HG02642 (cell line): ENCODE measurements at regions not wholly inside any gene's neighbourhood (a gene's known extent, or its start where the extent isn't known, plus 50 kb on each side); places are given as distances from the start of the nearest gene placed in this dataset.
"Not testable (repeated sequence)": the region's sequence is repeated elsewhere in the genome, so short reads cannot be mapped to it uniquely, and the experiment has no call there.

Experiments used
- ATAC-seq: cut with Tn5 transposase; IDR thresholded peaks from one replicate; pipeline ENCODE4 v1.9.1; 2021; ENCODE audit warnings: mild to moderate bottlenecking; ENCODE audit not compliant: unreplicated experiment, poor library complexity

DNA sequence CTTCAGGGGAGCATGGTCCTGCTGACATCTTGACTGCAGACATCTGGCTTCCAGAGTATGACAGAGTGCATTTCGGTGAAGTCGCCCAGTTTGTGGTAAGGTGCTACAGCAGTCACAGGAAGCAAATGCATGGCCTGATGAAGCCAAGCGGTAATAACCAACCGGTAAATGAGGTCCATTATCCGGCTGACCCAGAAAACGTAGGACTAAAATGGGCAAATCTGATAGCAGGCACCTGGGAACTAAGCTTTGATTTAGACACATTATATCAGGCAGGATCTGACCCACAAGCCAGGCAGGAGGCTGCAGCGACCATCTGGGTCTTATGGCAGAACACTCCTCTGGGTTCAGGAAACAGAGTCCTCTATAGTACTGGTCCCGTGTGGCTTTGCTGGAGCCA is 454.6 kb downstream of the GADD45G start:
- no peak for ATAC-seq

DNA sequence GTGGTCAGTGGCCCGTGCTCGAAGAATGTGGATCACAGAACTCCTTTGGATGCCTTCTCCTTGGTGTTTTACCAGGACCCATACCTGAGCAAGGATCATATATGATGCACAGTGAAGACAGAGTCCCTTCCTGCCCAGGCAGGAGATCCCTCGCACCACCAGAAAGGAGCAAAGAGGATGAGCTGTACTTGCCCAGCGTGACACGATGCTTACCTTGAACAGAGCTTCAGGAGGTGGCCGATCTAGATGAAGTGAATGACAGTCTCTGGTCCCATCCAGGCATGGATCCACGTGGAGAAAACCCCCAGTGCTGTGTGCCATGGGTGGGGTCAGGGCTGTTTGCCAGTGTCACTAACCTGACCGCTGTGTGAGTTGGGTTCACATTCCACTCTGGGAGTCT is 455.4 kb downstream of the GADD45G start:
- no peak for ATAC-seq

DNA sequence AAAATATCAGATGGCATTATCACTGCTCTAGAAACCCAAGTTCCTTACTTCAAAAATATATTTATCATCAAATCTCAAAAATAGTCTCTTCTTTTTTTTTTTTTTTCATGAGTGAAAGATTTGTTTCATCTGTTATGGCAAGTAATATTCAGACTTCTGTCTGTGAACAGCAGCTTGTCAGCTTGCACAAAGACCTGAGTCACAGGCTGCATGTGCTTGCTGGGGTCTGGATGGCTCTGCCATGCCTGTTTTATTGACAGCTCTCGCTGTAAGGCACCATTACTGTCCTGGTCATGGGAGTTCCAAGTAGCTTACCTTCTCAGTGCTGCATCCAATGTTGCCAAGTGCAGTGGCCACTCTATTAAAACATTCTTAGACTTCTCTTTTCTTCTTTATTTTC is 456.4 kb downstream of the GADD45G start:
- no peak for ATAC-seq

DNA sequence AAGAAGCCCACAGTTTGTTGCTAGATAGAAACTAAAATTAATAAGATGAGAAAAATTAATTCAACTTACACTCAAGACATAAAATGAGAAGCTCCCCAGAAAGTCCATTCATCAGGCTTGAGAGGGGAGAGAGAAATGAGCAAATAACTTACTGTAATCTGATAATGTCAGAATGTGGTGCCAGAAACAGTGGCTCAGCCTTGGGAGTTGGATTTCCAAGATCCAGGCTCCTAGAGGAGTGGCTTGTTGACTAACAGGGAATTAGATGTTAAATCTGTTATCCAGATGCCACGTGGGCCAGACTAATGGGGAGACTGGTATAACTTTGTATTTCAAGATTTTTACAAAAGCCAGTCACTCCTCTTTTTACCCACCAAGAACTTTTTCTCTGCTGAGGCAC is 458.2 kb downstream of the GADD45G start:
- no peak for ATAC-seq

DNA sequence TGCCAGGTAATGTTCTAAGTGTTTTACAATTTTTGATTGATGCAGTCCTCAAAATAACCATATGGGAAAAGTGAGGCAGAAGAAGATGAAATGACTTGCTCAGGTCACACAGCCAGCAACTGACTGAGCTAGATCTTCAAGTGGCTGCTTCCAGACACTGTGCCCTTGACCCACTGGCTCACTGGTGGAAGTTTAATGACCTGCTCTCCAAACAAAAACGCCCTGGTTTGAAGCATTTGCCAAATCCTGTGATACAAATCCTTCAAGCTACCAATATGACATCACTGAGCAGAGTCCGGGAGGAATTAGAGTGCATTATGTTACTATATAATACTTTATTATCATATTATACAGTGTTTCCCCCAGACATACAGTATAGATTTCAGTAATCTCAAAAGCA is 459.4 kb downstream of the GADD45G start:
- no peak for ATAC-seq

DNA sequence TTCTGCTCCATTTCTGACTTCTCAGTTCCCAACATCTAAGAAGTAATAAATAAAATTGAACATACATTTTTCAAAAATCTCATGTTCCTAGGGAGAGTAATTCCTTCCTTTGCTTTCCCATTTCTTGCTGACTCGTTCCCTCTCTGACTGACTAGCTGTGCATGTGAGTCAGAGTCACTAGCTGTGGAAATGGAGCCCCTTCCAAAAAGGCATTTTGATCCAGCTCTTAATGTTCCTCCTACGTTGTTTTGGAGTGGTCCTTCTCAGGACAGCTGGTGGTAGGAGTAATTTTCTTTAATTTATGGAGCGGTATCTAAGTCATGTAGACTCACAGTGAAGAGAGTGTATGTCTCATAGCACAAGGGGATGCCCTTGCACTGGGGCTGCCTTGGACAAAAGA is 460.2 kb downstream of the GADD45G start:
- no peak for ATAC-seq

DNA sequence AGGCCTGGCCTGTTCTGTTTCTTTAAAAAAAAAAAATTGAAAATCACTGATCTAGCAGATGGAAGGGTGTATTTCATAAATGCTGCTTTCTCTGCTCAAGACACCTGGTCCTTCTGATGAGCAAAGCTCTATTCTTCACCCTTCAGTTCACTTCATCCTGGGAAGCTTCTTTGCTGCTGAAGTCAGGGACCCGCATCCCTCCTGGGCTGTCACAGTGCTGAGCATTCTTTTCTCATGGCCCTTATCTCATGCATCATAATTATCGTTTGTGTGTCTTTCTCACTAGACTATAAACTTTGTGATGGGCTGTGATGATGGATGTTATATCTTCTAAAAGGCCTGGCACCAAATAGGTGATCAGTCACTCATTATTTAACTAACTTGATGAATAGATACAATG is 461.0 kb downstream of the GADD45G start:
- ATAC-seq: no peak

DNA sequence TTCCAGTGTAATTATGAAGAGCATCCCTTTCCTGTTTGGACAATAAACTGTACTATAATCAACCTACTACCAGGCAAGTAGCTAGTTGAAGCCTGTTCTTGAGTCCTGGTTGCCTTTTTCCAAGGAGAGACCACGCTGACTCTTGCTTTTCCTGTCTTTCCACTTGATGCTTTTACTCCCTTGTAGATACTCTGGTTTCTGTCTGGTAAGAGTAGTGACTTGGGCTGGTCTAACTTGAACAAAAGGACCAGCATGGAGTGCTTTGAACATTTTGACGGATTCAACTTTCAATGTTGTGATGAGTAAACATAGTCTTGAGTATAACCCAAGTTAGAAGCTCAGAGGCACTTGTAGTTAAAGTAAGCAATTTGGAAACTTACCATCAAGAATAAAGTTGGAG is 464.3 kb downstream of the GADD45G start:
- ATAC-seq: no peak

DNA sequence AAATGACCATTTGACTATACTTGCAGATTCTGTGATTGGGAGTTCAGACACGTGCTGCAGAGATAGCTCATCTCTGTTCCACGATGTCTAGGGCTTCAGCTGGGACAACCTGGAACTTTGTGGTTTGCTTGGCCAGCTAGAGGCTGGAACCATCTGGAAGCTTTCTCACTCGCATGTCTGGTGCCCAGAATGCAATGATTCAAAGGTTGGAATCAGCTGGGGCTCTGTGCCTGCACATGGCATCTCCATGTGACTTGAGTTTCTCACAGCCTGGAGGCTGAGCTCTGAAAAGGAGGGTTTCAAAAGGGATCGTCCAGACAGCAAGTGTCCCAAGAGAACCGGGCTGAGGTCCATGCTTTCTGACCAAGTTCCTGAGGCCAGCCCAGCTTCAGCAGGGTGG is 465.2 kb downstream of the GADD45G start:
- no peak for ATAC-seq

DNA sequence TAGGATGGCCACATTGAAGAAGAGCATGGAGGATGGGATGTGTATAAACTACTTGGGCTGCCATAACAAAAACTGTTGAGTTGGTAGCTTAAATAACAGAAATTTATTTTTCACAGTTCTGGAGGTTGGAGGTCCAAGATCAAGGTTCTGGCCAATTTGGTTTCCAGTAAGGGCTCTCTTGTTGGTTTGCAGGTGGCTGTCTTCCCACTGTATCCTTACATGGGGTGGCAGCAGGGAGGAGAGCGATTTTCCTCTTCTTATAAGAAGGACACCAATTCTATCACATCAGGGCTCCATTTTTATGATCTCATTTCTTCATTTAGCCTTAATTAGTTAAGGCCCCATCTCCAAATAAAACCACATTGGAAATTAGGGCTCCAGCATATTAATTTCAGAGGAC is 465.7 kb downstream of the GADD45G start:
- ATAC-seq: no peak

DNA sequence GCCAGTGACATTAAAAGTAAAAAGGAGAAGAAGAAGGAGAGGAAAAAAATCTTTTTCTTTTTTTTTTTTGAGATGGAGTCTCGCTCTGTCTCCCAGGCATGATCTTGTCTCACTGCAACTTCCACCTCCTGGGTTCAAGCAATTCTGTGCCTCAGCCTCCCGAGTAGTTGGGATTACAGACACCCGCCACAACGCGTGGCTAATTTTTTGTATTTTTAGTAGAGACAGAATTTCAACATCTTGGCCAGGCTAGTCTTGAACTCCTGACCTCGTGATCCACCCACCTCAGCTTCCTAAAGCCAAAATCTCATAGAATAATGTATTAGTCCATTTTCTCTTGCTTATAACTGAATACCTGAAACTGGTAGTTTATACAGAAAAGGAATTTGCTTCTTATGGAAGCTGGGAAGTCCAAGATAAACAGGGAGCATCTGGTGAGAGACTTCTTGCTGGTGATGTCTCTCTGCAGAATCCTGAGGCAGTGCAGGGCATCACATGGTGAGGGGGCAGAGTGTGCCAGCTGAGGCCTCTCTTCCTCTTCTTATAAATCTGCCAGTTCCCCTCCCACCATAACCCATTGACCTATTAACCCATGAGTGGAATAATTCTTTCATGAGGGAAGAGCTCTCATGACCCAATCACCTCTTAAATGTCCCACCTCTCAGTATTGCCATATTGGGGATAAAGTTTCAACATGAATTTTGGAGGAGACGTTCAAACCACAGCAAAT is 466.3 kb downstream of the GADD45G start:
- ATAC-seq: no peak

DNA sequence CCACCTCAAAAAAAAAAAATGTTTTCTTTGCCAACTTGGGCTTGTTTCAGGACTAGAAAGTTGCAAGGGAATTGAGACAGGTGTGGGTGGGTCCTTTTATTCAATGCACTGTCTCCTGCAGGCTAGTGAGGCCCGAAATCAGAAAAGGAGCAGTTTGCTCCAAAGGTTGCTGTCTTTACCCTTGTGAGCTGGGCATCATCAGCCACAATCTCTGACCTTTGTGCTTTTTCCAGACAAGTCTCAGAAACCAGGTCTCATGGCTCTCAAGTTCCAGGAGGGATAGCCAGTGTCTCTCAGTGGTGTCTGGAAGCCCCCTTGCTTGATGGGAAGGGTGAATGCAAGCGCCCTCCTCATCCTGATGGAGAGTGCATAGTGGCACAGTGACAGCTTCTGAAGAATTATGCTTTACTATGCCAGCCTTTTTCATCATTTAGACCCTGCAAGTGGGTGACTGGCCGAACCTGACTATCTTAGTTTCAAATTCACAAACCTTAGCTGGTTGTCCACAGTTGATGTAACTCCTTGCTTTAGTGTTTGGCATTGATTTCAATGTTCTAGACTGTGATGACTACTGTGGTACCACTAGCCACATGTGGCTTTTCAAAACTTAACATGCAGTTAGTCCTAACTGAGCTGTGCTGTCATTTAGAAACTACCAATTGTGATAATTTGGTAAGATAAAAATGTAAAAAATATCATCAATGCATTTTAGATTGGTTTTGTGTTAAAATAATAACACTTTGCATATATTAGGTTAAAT is 468.6 kb downstream of the GADD45G start:
- no peak for ATAC-seq

DNA sequence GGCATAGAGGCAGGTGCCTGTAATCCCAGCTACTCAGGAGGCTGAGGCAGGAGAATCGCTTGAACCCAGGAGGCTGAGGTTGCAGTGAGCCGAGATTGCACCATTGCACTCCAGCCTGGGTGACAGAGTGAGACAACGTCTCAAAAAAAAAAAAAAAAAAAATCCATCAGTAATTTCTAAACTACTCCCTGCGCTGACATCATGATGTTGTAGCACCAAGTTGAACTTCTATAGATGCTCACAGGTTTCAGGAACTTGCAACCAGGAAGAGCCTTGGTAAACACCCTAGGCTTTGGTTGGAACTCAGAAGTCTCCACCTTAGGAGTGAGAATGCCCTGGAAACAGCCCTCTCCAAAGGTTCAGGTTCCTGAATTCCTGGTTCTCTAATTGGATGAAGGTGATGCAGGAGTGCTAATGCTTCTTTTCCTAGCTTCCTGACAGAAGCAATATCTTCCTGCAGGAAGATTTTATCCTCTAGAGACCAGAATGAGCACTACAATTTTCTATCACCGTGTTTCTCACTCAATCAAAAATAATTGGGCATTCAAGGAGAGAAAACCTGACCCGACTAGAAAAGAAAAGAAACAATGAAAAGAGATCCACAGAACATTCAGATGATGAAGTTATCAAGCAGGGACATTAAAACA is 469.6 kb downstream of the GADD45G start:
- no peak for ATAC-seq

DNA sequence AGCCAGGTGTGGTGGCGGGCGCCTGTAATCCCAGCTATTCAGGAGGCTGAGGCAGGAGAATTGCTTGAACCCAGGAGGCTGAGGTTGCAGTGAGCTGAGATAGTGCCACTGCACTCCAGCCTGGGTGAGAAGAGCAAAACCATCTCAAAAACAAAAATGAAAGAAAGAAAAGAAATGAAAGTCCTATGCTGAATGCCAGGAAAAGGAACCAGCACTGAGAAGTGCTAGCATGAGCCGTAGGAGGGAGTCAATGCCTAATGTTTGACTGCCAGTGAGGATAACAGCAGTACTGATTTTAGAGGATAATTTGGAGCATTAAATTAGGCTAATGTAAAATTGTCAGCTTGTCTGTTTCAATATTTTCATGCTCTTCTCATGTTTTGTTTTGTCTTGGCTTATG is 472.8 kb downstream of the GADD45G start:
- not testable (repeated sequence) for ATAC-seq

DNA sequence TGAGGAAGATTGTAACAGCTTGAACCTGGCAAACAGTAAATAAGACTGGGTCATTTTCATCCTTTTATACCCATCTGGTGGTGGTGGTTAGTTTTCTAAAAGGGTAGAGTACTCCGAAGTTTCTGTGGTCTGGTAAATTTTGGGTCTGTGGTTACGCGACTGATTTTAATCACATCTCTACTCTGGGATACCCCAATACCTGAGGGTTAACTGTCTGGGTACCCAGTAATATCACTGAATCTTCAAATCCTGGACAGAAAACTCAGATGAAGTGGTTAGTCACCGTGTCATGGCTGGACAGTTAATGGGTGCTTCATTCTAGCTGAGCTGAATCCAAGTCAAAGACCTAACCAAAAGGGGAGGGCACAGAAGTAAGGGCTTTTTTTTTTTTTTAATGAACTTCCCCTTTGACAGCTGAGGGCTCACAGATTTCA is 474.2 kb downstream of the GADD45G start:
- ATAC-seq: no peak

DNA sequence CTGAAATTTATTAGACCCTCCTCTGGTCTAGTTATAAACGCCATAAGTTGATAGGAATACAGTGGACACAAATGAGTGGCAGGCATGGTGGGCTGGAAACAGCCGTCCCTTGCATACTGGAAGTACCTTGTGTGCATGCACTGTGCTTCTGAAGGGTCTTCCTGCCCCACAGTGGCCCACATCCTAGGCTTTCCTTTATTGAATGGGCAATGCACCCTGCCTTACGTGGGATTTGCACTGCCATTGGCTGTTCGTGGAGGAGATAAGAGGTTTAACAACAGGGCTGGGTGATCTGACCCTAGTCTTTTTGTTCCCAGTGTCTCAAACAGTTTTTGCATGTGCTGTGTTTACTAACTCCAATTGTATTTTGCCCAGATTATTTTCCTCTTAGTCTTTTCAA is 480.8 kb downstream of the GADD45G start:
- no peak for ATAC-seq

DNA sequence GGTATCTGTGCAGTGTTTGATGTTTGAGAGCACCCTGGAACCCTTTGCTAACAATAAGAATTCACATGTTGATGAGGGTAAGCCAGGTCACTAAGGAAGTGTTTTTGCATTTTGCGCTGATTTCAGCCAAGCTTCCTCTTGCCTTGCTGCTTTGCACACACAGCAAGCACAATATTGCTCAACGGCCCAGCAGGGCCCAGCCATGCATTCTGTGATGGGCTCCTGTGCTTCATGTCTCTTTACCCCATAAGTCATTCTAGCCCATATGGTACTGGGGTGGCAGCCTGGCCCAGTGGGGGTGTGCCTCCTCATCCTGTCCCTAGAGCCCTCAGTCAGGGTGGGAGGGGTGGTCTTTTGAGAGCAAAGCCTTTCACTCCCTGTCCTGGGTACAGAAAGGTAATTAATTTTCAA is 481.3 kb downstream of the GADD45G start:
- no peak for ATAC-seq

DNA sequence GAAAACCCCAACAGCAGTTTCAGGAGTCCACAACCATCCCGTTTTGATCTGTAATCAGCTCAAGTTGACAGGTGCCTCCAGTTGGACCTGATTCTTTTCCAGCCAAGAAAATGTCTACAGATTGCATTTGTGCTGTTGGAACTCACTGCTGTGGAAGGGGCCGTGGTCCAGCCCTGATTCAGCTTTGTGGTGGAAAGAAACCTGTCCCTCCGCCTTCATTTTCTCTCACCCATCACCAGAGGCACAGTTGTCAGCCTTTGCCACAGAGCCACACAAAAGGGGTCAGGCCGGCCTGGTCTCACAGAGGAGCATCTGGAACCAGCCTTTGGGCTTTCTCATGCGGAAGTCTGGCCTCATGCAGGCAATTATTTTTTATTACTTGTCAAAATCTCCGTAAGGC is 483.6 kb downstream of the GADD45G start:
- ATAC-seq: no peak

DNA sequence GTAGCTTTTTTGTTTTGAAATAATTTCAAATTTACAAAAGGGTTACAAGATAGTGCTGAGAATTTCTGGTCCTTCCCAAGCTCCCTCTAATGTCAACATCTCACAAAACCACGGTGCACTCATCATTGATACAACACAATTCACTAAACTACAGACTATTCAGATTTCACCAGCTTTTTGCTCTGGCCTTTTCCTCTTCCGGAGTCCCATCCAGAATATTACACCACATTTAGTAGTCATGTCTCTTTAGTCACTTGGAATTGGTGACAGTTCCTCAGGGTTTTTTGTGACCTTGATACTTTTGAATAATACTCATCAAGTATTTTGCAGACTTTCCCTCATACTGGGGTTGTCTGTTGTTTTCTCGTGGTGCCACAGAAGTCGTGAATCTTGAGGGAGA is 484.0 kb downstream of the GADD45G start:
- ATAC-seq: no peak

DNA sequence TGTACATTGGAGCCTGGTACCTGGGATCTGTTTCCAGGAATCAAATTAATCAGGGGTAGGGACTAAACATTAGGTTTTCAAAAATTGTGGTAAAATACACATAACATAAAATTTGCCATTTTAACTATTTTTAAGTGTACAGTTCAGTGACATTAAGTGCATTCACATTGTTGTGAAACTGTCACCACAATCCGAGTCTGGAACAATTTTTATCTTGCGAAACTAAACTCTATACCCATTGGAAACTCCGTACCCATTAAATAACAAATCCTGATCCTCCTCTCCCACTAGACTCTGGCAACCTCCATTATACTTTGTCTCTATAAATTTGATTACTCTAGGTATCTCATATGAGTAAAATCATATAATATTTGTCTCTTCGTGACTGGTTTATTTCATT is 486.2 kb downstream of the GADD45G start:
- no peak for ATAC-seq

DNA sequence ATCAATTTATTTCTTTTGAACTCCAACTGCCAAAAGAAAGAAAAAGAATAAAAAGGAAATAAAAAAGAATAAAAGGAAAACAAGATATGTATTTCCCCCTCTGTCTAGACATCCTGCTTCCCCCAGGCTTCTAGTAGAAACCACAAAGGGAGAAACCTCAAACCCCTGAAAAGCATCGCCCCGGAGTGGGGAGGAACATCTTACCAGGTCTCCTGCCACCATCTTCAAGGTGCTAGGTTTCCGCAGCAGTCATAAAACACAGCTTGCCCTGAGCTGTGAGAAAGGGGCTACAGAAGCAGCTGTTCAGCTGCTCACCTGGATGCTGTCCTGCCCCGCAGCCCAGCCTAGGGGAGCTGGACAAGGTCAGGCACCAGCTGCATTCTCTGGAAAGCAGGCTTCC is 487.7 kb downstream of the GADD45G start:
- ATAC-seq: no peak

DNA sequence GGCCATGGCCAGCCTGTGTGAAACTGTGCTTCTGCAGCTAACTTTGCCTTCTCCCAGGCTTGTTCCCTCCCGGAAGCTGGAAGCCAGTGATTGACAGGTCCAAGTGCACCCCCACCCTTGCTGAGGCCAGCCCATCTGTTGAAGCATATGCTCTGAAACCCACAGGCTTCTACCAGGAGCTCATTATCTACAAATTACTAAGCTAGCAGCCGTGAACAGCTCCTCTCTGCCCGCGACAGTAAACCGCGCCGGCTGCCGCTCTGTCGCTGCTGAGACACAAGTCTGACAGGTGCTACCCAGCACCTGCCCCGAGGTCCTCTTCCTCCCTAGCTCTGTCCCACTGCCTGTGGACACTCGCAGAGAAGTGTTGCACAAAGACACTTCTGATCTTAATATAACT is 490.9 kb downstream of the GADD45G start:
- ATAC-seq: no peak
